ENCODE measurements at regions not wholly inside any gene's neighbourhood (a gene's known extent, or its start where the extent isn't known, plus 50 kb on each side); places are given as distances from the start of the nearest gene placed in this dataset.
A peak's percentile ranks its signal among the peaks of the same experiment; 100 is the strongest.

DNA sequence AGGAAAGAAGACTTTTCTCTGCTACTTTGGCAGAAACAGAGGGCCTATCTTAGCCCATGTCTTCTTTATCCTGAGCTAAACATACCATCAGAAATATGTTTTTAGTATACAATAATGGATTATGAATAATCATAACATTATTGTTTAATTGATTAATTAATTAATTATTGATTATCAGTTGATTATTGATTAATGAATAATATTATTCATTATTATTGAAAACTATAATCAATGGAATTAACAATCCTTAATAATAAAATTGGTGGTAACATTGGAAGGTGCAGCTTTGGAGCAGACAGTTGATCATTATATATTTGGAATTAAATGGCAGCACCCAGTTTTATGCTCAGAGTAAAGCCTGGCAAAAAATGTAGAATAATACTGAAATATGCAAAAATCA, 655.9 kb upstream of the ARGLU1 start:
- DNase-seq = no peak

DNA sequence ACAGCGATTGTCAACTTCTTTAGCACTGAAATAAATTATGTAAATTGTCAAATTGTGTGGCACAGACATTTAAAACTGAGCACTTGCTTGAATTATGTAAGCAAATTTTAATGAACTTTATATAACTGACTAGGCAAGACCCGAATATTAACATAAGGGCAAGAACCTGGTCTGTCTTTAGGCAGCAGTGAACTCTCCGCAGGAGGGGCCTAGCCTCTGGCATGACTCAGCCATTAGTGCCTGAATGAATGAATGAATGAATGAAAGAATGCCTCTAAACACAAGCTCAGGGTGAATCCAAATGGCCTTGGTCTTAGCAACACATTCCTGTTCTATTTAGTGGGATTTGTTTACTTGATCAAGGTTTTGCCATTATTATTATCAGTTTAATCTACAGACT, 654.7 kb upstream of the ARGLU1 start:
- no peak for DNase-seq

DNA sequence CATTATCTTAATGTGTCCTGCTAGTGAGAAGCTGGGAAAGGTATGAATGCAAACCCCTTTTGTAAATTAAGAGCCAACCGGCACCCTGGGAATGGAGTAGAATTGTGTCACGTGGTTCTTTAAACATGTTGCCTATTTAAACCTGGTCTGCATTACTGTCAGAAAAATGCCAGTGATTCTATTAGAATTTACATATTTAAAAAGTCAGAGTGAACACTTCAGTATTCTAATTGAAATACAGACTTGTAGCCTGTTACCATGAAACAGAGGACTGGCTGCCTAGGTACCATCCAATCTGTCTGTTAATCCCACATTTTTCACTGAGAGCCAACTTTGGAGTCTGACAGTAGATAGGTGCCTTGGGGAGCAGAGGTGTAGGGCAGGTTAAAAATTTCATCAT, 652.3 kb upstream of the ARGLU1 start:
- no peak for DNase-seq

DNA sequence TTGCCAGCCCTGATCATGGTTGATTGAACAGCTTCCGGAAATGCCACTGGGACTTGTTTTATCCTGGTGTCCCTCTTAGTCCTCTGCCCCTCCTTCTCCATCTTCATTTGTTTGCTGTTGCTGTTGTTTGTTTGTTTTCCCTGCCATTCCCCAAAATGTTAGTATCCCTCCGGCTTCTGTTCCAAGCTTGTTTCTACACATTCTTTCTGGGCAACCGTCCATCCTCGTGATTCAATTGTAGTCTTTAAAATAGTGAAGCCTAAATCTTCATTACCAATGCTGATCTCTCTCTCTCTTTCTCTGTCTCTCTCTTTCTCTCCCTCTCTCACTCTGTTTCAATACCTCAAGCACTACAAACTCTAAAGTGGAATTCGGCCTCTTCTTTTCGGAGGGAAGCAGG, 649.3 kb upstream of the ARGLU1 start:
- DNase-seq = no peak

DNA sequence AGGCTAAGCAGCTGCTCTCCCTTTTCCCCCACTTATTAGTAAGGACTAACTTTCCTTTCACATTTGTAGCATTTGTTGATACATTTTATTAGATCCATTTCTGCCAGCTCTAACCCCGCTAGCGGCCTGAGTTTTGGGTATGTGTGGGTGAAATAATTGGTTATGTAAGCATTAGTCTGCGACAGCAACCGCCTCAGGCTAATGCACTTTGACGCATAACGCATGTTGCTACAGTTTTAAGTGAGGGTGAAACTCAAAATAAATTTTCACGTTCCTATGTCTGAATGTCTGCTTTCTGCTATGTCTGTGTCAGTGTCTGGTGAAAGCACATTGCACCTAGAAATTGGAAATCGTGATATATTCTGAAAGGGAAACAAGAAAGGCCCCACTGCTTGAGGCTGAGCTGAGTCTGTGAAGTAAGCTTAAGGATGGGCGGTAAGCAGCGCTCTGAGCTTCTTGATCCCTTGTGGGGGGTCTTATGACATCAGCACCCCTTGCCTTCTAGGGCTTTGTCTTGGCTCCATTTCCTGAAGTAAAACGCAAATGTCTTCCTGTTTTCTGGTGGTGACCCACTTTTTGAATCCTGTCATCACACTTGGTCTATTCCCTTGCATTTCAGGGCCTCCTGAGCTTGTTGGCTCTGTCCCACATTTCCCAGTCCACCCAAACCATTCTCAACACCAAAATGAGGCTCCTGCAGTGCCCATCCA, 648.3 kb upstream of the ARGLU1 start:
- DNase-seq = no peak

DNA sequence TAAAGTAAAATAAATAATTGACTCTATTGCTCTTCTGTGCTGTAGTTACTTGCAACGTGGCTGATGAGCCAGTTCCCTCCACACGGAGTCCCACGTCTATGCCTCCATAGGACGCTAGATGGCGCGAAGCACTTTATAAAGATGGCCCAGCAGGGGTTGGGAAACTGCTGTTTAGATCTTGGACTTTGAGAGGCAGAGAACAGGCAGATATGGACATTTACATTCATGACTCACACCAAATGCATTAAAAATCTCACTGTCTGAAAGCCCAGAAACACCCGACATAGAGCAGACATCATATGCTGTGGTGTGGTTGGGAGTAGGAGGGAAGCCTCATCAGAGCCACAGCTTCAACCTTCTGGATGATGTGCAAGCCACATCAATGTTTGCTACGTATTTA, 643.1 kb upstream of the ARGLU1 start:
- peak; percentile 72 to 74 (median 74) for DNase-seq

DNA sequence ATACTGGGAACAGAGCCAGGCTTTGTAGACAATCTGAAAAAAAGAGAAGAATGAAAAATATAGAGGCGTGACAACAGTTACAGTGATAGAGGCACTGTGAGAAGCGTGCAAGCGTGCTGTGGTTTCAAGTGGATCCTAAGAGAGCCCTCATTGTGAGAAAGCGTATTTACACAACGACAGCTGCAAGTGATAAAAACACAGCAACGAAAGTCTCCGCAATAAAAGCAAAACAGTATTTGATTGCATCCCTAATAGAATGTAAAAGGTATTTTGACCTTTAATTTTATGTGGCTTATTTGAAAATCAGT, 642.7 kb upstream of the ARGLU1 start:
- DNase-seq = no peak

DNA sequence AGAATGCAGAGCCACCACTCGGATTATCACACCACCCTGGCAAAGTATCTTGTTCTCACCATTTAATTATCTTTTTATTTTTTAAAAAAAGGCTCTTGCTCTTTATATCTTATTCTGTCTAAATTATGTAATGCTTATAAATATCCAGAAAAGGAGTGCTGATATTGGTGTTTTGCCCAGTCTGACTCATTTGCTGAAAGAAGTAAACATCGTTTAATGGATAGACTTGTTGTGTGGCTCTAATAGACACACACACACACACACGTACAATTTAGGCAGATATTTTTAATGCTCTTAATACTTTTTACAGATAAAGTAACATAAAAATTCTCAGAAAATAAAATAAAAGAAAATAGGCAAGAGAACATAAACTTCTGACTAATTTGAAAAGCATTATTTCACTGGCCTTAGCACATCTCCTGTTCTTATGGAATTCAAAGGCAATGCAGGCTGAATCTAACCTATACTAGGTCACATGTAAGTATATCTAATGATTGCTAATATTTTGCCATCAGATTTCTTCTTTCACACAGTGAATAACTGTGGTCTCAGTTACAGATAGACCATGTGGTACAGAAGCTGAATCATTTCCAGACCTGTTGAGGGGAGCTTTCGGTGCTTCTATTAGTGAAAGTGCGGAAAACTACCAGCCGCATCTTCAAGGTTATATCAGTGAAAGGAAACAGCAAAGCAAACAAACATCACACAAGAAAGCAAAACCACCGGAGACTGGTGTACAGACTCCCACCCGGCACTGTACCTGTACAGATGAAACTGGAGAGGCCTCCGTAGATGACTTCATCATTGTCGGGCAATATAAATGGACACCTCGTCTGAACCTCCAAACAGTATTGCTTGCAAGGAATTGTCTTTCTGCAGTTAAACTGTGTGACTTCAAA, 642.1 kb upstream of the ARGLU1 start:
- no peak for DNase-seq

DNA sequence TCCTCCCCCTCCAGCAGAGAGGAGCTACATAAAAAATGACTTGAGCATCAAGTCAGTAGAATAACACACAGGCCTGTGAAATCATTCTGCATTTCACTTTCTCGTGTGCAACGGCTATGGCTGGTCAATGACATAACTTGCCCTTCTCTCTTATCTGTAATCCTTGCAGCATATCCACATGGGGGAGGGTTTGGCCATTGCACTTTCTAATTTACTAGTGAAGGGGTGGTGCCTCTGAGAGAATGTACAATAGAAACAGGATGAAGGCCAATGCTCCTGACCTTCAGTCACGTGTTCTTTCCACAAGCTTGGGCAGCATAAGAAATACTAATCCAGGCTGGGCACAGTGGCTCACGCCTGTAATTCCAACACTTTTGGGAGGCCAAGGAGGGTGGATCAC, 641.0 kb upstream of the ARGLU1 start:
- DNase-seq = no peak

DNA sequence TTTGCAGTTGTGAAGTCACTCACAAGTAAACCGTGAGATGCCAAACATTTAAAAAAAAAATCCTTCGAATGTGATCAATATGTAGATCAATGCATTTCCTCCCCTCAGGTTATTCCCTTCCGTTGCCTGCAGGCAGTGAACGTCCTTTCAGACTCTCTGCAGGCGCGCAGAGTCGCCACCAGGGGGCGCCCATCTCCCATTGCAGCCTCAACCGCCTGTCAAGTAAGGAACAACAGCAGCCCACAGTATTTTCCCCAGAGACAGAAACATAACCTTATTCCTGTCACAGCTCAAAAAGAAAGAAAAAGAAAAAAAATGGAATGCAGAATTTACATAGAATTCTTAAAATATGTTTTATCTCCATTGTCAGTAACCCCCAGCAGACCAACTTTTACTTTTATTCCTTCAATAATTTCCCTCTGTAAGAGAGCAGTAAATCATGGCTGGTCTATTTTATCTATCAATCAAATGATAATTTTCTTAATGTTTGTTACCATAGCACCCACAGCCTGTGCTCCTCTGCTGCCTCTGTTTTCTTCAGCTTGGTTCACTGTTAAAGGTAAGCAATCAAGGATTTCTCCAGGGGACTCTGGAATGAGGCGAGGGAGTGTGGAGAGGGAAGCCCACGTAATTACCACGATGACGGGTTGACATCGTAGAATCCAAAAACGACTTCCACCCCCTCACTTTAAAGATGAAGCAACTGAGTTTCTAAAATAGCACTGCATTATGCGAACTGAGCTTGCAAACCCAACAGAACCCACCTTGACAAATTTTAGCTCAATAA, 637.6 kb upstream of the ARGLU1 start:
- DNase-seq = peak; percentile 58 to 77 (median 66)

DNA sequence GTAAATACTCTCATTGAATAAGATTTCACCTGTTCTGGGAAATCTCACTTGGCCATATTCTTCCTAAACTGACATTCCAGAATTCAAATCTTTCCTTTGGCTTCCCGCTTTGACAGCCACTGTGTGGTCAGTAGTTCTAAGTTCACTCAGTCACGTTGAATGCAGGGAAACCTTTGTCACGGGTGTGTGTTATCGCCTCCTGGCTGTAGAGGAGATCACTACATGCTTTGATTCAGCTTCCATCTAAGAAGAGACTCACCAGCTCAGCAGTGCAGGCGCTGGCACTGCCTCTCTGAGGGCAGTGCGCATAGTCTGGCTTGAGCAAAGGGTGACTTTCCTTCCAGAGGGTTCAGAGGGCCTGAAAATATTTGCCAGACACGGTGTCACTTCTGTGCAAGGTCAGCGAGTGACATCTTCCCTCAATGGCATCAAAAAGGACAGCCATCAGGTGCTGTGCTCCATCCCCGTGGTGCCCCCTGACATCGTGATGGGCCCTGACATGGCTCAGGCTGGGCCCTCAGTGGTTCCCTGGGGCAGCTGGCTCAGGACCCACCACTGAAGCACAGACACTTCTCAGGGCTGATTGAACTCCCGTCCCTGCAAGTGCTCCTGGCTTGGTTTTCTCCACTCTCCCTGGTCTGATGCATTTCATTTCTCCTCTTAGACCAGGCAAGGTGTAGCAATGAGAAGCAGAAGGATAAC, 635.4 kb upstream of the ARGLU1 start:
- DNase-seq = peak in 1 of 3 donors; percentile 5

DNA sequence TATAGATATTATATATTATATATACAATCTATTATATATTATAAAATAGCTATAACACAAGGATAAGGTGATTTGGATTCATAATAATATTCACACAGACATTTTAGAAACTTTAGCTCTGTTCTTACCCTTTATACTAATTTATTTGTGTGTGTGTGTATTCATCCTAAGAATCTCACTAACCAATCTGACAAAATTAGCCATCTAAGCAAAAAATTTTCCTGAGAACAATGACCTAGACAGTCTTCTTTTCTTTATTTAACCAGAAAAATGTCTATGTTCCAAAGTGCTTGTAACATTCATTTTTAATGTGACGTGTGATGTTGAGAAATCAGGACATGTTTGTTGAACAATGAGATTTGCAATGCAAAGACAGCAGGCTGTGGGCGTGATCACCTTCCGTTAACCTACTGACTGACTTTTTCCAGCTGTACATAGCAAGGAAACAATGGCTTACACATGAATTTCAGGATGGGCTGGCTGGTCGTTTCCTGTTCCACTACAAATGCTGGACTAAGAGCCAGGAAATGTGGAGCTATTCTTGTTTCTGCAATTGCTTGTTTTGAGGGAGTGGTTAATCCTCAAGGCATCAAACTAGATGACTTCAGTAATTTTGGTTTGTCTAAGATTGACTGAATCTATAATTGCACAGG, 634.6 kb upstream of the ARGLU1 start:
- DNase-seq = no peak

DNA sequence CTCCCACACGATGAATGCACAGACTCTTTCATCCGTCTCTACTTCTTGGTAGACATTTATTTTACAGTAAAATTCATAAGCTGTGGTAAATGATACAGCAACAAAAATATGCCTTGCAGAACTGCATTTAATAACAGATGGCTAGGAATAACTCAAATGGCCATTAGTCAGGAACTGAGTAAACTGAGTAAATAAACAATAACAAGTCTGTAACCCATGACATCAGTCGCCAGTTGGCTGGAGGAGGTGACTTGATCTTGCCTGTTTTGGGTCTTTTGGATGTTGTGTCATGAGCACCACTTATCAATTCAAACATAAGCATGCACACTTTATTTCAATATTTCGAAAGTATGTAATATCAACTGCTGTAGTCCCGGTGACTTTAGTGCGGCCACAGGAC, 632.6 kb upstream of the ARGLU1 start:
- no peak for DNase-seq

DNA sequence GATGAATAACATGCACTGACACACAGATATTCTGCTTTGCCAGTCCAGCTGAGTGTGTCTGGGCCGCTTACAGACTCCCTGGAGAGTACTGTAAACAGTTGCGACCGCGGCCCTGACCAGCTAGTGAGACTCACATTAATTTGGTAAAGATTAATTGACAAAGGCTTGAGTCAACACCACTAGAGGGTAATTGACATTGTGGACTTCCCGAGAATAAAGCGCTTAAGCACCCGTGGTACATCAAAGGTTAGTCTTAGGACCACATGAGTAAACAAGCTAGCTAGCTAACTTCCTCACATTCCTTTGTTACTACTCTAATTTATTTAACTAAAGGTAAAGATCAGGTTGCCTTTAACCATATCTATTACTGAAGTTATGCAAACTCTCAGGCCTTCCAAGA, 624.4 kb upstream of the ARGLU1 start:
- DNase-seq = no peak

DNA sequence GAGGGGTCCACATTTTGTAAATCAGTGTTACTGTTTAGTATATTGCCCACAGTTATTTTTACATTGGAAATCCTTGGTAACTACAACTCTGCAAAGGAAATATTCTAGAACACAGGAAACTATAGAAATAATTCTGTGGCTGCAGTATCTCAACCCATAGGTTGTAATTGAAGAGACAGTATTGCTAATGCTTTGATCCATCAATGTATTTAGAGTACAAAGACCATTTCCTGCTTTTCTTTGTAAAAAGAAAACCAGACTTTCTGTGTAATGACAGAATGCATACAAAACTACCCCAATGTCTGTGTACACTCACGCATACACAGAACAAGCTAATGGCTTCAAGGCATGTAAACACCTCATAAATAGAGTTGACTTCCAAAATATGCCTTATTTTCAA, 622.1 kb upstream of the ARGLU1 start:
- DNase-seq = no peak

DNA sequence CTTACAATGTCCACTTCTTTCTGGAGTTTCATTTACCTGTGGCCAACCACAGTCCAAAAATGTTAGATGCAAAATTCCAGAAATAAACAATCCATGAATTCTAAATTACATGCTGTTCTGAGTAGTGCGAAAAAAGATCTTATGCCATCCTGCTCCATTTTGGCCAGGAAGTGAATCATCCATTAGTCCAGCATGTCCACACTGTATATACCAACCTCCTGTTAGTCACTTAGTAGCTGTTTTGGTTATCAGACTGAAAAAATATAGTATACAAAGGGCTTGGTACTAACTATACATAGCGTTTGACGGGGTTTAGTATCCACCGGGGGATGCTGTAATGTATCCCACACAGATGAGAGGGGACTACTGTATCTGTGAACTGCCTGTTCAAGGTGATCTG, 618.0 kb upstream of the ARGLU1 start:
- no peak for DNase-seq

DNA sequence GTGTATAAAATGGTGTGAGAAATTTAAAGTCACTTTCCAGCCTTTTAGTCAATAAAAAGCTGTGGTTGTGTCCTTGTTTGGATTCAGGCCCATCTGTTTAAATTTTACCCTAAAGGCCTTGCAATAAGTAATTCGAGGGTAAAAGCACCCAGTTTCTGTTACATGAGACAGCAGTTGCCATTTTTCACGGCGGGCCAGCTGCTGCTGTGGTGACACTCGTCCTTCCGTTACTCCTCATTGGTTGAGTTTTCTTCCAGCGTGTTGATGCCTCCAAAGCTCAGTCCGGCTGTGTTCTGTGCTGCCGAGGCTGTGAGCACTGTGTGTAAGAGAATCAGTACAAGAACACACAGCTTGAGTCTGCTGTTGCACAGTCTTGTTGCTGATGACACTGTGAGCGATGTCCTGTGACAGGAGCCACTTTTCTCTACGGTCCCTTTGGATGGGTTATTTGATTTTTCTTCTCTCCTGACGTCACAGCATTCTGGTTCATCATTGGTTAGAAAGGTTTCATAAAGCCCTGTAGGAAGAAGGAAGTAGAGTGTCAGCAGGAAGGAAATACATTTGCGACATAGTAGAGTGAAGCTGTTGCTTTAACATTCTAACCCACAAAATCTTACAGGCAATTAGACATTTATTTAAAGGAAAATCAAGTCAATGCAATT, 602.5 kb upstream of the ARGLU1 start:
- no peak for DNase-seq

DNA sequence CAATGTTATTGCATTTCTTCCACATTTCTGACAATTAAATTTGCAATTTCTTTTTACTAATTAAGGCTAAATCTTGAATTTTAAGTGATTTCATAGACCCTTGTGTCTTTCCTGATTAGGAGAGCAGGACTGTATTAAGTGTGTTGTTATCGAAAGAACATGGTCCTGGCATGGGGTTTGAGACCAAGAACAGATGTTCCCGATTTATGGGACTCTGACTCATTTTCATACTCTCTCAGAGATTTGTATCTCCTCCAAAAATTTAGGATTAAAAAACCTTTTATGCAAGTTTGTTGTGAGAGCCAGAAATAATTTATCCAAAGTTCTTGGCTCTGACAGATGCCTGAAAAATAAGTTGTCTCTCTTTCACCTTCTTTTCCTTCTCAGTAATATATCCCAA, 589.3 kb upstream of the ARGLU1 start:
- no peak for DNase-seq

DNA sequence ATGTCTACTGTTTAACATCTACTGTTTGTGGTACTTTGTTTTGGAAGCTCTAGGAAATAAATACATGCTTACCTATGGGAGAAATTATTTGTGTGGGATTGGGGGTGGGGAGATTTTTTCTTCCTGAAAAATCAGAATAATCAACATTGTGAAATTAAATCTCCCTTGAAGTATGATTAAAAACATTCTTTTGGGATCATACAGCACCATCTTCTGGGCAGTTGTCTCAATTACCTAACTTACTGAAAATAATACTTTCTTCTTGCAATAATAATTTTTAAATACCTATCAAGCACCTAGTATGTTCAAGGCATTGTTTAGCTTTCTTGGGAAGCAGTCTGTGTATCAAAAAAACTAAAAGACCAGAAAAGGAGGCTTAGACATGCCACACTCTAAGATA, 576.5 kb upstream of the ARGLU1 start:
- no peak for DNase-seq

DNA sequence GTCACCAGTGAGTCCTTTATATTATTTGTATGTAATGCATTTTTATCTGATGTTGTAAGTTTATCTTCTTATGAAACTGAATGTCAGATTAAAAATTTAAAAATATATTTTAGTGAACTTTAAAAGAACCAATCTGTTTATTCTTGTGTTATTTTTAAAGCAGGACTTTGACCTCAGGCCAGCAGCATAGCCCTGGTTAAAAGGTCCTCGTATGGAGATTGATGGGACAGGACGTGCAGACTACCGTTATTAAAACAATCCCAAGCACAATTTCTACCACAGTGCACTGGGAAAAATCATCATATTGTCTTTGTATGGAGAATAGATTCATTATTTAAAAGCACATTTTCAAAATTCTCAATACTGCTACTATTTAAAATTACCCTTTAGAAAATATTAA, 573.8 kb upstream of the ARGLU1 start:
- DNase-seq = no peak

DNA sequence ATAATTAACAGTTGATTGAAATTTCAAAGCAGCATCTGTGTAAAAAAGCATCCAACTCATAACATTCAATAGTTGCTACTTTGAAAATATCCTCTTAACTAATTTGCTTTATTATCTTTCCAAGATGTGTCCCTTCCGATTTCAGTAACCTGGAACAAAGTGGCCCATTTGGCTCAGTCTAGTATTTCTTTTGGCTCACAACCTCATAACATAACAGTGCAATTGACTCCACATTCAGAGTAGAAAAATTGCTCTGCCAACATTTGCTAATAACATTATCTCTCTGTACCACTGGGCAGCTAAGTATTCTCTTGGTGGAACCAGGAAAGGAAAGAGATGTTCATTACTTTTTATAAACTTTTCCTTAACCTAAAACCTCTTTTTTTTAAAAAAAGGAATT, 571.1 kb upstream of the ARGLU1 start:
- DNase-seq = no peak

DNA sequence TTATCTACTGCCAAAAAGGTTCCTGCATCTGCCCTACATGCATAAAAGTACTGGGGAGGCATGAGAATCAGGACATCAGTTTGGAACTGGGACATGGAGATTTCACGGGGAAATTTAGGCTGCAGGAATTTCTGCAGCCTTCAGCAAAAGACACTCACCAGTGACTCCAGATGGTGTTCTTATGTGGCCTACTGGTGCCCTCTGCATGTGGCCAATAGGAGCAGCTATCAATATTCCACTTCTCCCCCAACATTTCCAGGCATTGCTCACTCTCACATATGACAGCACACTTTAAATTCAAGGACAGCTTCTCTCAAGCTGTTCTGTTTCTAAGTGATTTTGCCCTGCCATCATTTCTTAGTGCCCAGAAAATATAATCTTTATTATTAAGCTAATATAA, 570.5 kb upstream of the ARGLU1 start:
- no peak for DNase-seq

Data from suppressor macrophage treated with lipopolysaccharide for 1 hour (primary cell).